Ovary (tissue), 3 donors: ENCODE measurements at regions not wholly inside any gene's neighbourhood (a gene's known extent, or its start where the extent isn't known, plus 50 kb on each side); places are given as distances from the start of the nearest gene placed in this dataset.
"Not testable (repeated sequence)": the region's sequence is repeated elsewhere in the genome, so short reads cannot be mapped to it uniquely, and the experiment has no call there.

Experiments used
- POLR2A ChIP-seq: fragments of 450-650 bp; IDR thresholded peaks from one replicate; pipeline ENCODE4 v1.6.1; 2017; ENCODE audit warnings: antibody characterized with exemption, mild to moderate bottlenecking, moderate library complexity
- TF ChIP-seq, protein P1 (sequence below), 3 donors: fragments of 450-650 bp in 2 of 3; fragments of 200-600 bp in 1 of 3; IDR thresholded peaks; one replicate each; pipeline versions ENCODE4 v1.5.1 to v1.8.0; 2016 to 2022; ENCODE audit warnings: antibody characterized with exemption in 3 of 3, mild to moderate bottlenecking in 1 of 3
- donor health status: DM: no; HTN: no; CAD: no.

DNA sequence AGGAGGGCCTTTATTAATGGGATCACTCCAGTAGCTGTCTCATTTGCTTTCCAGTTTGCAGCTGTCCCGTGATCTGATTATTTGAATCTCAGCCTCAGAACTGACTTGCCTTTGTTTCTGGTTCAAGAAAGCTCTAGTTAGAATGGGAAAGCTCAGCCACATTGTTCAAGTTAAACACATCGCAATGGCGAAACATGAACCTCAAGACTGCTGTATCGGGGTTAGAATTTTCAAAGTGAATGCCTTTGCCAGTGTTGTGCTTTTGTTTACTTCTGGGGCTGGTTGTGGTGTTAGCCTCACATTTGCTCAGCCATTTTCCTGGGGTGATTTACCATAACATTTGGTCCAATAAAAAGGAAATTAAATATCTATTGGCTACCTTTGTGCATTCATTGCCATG is 105.3 kb downstream of the LUZP4 start:
- TF ChIP-seq, protein P1, sequence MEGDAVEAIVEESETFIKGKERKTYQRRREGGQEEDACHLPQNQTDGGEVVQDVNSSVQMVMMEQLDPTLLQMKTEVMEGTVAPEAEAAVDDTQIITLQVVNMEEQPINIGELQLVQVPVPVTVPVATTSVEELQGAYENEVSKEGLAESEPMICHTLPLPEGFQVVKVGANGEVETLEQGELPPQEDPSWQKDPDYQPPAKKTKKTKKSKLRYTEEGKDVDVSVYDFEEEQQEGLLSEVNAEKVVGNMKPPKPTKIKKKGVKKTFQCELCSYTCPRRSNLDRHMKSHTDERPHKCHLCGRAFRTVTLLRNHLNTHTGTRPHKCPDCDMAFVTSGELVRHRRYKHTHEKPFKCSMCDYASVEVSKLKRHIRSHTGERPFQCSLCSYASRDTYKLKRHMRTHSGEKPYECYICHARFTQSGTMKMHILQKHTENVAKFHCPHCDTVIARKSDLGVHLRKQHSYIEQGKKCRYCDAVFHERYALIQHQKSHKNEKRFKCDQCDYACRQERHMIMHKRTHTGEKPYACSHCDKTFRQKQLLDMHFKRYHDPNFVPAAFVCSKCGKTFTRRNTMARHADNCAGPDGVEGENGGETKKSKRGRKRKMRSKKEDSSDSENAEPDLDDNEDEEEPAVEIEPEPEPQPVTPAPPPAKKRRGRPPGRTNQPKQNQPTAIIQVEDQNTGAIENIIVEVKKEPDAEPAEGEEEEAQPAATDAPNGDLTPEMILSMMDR (IDR thresholded peaks at IDR 0.05), result not testable (repeated sequence)
- TF ChIP-seq POLR2A, result not testable (repeated sequence)
